GM12865 (cell line): ENCODE measurements at regions not wholly inside any gene's neighbourhood (a gene's known extent, or its start where the extent isn't known, plus 50 kb on each side); places are given as distances from the start of the nearest gene placed in this dataset.

ENCODE experiments used
- DNase-seq: peaks from one replicate; pipeline ENCODE4 v3.0.0; 2010; ENCODE audit warnings: low read depth
- H3K4me3 ChIP-seq: 2 replicates; pipeline ENCODE4 v1.5.1; 2011; ENCODE audit warnings: mild to moderate bottlenecking, low read depth, low read length, control low read depth
- CTCF ChIP-seq: IDR thresholded peaks from 2 replicates; pipeline ENCODE4 v1.5.1; 2011; ENCODE audit warnings: low read length, control low read depth, low read depth, inconsistent platforms; ENCODE audit not compliant: insufficient read depth; ENCODE audit errors: missing control alignments

GRCh38 chr1:79695138-79695537 is 688.6 kb upstream of the ADGRL4 start:
- TF ChIP-seq CTCF: no peak
- no peak for DNase-seq
- H3K4me3 ChIP-seq: no peak overlapping the region

- no peak overlapping the region for H3K4me3 ChIP-seq
- no peak for TF ChIP-seq CTCF
- DNase-seq: no peak
Measured at GRCh38 chr1:79694241-79694640, 687.7 kb upstream of the ADGRL4 start.

- no peak for TF ChIP-seq CTCF
- DNase-seq: no peak
Measured at GRCh38 chr1:79693441-79694114, 687.0 kb upstream of the ADGRL4 start.

GRCh38 chr1:79692519-79692918 is 686.0 kb upstream of the ADGRL4 start:
- H3K4me3 ChIP-seq: no peak overlapping the region
- no peak for DNase-seq
- TF ChIP-seq CTCF: no peak

More at GRCh38 chr1:79693441-79694114, 687.0 kb upstream of the ADGRL4 start:
- H3K4me3 ChIP-seq: no peak overlapping the region

- no peak for TF ChIP-seq CTCF
- no peak overlapping the region for H3K4me3 ChIP-seq
- DNase-seq: no peak
Measured at GRCh38 chr1:79688932-79689331, 682.4 kb upstream of the ADGRL4 start.

- no peak for DNase-seq
Measured at GRCh38 chr1:79683420-79683819, 676.9 kb upstream of the ADGRL4 start.

More at GRCh38 chr1:79683420-79683819, 676.9 kb upstream of the ADGRL4 start:
- no peak for TF ChIP-seq CTCF
- no peak overlapping the region for H3K4me3 ChIP-seq
